22Rv1 (cell line): ENCODE measurements at regions not wholly inside any gene's neighbourhood (a gene's known extent, or its start where the extent isn't known, plus 50 kb on each side); places are given as distances from the start of the nearest gene placed in this dataset.

Experiments used
- H3K27ac ChIP-seq: fragments of 450-650 bp; 2 replicates; pipeline ENCODE4 v1.5.1; 2017
- ZFX ChIP-seq: fragments of 450-650 bp; IDR thresholded peaks from 2 replicates; pipeline ENCODE4 v1.6.1; 2017; ENCODE audit warnings: antibody characterized with exemption, borderline replicate concordance
- TF ChIP-seq, protein P1 (sequence below): fragments of 450-650 bp; IDR thresholded peaks from 2 replicates; pipeline ENCODE4 v1.5.1; 2017; ENCODE audit warnings: mild to moderate bottlenecking

DNA sequence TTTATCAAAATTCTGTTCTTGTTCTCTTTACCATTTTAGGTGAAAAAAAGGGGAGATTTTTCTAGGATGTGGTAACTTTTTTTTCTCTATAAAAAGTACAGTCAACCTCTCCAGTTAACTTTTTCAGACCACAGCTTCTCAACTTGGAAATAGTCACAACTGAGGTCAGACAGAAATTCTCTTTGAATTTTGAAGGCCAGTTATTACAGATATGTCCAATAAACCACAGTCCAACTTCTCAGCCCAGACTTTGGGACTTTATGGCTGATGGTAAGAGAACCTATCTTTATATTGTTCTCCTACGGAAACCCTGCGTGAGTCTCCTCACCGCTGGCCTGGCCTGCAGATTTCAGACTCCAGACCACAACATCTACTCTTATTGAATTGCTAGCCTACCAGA lies 176.7 kb downstream of the DACT1 start:
- H3K27ac ChIP-seq, result no peak overlapping the region
- TF ChIP-seq ZFX, result no peak
- TF ChIP-seq, protein P1, sequence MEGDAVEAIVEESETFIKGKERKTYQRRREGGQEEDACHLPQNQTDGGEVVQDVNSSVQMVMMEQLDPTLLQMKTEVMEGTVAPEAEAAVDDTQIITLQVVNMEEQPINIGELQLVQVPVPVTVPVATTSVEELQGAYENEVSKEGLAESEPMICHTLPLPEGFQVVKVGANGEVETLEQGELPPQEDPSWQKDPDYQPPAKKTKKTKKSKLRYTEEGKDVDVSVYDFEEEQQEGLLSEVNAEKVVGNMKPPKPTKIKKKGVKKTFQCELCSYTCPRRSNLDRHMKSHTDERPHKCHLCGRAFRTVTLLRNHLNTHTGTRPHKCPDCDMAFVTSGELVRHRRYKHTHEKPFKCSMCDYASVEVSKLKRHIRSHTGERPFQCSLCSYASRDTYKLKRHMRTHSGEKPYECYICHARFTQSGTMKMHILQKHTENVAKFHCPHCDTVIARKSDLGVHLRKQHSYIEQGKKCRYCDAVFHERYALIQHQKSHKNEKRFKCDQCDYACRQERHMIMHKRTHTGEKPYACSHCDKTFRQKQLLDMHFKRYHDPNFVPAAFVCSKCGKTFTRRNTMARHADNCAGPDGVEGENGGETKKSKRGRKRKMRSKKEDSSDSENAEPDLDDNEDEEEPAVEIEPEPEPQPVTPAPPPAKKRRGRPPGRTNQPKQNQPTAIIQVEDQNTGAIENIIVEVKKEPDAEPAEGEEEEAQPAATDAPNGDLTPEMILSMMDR, result no peak

DNA sequence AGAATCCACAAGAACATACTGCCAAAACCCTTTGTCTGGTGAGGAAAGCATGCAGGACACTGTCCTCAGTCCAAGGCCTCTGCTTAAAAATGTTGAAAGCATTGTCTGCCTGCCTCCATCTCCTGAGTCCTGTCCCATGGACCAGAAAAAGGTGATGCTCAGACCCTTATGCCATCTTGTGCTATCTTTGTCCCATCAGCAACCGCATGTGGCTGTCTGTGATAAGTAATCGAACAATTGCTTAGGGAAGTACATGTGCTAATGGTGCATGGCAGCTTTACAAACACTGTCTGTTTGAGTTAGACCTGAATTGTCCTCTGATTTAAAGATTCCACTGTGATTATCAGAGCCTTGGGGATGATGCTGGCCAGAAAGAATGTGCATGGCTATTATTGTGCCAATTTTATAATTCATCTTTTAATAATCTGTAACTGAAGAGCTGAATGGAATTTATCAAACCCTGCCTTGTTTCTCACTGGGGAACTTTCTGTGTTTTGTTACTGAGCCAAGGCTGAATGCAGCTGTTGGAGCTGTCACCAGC lies 177.5 kb downstream of the DACT1 start:
- TF ChIP-seq, protein P1, result no peak
- TF ChIP-seq ZFX, result no peak
- no peak overlapping the region for H3K27ac ChIP-seq

DNA sequence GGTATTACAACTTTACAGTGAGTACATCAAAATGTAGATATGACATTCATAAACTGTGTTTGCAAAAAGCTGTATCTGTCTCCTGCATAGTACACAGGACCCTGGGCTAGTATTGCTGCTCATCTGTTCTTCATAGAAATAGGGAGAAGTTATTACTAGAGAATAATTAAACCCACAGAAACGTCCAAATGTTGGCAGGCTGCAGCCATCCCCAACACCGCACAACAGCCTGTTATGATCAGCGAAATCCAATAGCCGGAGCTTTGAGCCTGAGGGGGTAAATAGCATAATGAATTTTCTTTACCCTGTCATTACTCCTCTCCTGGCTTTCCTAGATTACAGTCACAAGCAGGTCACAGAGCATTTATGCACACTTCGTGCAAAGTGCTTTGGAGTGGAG lies 178.0 kb downstream of the DACT1 start:
- TF ChIP-seq ZFX, result no peak
- TF ChIP-seq, protein P1, result no peak
- no peak overlapping the region for H3K27ac ChIP-seq

DNA sequence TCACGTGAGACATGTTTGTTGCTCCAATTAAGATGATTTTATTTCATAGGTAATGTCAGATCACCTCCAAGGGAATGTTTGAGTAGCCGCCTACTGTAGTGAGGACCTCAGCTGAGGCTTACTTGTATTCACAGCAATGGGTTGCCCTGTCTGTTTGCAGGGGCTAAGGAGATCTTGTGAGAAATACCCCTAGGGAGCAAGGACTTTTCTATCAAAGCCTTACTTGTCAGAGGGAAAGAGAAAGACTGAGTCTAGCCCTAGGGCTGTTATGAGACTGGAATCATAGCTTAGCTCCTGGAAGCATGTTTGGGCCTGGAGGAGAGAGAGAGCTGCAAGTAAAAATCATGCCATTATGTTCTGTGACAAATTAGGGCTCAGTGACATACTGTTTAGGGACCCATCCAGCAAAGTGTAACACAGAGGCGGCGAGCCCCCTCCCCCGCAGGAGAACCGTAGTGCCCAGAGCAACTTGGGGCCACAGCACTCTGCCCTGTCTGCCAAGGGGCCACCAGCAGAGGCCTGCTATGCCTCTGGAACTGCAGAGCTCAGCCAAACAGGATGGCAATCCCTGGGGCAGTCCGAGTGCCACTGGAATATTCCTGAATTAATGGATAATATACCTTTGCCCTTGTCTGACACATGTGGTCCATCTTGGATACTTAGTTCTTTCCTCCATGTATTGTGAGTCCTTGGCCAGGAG lies 178.8 kb downstream of the DACT1 start:
- TF ChIP-seq ZFX, result no peak
- TF ChIP-seq, protein P1, result no peak
- no peak overlapping the region for H3K27ac ChIP-seq

DNA sequence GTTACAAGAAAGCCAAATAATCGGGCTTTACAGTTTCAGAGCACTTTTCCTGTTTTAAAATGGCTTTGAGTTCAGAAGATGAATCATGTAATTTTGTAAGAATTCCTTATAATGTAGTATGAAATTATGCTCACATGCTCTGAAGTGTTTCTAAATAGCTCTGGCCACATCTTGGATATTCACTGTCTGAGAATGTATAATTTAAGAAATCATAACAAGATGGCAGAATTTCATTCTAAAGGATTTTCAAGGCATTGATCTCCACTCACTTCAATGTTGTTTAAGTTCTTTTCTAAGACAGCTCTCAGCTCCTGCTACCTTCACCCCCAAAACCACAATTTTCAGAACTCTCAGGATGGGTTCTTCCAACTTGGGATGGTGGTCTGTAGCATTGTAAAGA lies 180.1 kb downstream of the DACT1 start:
- H3K27ac ChIP-seq, result no peak overlapping the region
- TF ChIP-seq, protein P1, result no peak
- no peak for TF ChIP-seq ZFX

DNA sequence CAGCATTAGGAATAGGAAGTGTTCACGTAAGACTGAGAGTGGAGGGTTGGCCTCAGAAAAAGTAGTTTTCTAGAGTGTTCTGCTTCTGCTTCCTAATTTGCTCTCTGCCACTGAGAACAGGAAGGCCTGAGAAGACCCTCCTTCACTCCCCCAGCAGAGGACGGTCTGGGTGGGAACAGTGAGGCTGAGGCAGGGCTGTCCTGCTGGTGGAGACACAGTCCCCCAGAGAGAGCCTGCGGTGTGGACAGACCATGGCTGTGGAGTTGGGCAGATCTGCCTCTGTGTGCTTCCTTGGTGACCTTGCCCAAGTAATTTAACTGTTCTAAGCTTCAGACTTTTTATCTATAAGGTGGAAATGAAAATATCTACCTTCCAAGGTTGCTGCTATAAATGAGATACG lies 182.3 kb downstream of the DACT1 start:
- no peak overlapping the region for H3K27ac ChIP-seq
- TF ChIP-seq, protein P1, result no peak
- TF ChIP-seq ZFX, result no peak

DNA sequence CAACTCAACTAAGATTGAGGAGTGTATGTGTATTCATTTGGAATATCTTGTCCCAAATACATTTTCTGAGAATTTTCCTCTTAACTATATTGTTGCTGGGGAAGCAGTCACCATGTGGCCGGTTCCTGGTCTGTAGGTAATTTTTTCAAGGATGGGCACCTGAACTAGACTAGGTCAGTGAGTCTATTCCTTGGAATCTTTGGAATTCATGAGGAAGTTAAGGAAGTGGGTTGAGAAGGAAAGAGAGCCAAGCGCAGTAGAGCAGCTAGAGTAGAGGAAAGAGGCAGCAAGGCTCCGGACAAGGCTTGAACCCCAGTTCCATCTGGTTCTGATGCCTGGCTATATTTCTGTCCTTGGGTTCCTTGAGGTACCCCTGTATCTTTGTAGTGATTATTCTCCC lies 183.7 kb downstream of the DACT1 start:
- TF ChIP-seq, protein P1, result no peak
- TF ChIP-seq ZFX, result no peak
- H3K27ac ChIP-seq, result no peak overlapping the region
